GM19324 (cell line): ENCODE measurements at regions not wholly inside any gene's neighbourhood (a gene's known extent, or its start where the extent isn't known, plus 50 kb on each side); places are given as distances from the start of the nearest gene placed in this dataset.

Source experiments
- ATAC-seq: cut with Tn5 transposase; IDR thresholded peaks from one replicate; pipeline ENCODE4 v1.9.1; 2021; ENCODE audit warnings: mild to moderate bottlenecking, moderate library complexity; ENCODE audit not compliant: unreplicated experiment, low FRiP score

DNA sequence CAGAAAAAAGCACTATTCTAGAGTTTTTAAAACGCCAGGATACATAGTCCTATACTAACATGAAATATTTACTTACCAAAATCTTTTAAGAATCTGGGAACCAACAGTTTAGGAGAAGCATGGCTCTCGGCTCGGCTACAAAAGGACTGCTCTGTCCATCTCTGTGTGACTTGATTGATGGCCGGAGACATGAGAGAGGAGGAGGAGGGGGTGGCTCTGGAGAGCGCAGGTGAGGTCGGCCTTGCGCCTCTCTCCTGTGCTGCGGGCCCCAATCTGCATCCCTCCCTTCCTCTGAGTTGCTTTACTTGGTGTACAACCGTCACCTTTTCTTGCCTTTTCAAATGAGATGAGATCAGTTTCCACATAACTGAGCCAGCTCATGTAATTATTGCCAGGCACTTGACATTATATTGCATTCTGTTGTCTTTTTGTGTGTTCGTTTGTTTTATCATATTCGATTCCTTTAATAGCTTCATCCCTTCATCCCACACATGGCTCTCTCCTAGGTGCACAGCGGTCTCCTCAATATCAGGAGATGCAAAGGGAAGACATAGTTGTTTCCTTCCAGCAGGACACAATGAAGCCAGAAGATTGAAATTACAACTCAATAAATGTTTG is 87.8 kb upstream of the KLF6 start:
- no peak for ATAC-seq

DNA sequence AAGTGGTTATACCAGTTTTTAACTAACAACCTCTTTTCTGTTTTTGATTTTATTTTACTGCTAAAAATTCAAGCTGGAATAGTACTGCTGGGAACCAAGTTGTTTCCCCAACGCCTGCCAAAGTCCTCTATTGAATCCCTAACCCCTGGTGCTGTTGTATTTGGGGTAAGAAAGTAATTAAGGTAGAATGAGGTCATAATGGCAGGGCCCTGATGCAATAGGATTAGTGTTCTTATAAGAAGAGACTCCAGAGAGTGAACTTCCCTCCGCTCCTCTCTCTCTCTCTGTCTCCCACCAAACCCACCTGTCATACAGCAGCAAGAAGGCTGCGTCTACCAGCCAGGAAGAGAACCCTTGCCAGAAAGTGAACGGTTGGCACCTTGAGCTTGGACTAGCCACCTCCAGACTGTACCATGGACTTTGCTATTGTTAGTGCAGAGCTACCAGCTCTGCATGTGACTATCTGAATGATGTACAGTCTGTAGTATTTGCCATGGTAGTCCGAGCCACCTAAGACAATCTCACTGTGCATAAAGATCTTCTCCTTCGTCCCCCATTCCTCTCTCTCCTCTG is 86.5 kb upstream of the KLF6 start:
- ATAC-seq, result no peak

DNA sequence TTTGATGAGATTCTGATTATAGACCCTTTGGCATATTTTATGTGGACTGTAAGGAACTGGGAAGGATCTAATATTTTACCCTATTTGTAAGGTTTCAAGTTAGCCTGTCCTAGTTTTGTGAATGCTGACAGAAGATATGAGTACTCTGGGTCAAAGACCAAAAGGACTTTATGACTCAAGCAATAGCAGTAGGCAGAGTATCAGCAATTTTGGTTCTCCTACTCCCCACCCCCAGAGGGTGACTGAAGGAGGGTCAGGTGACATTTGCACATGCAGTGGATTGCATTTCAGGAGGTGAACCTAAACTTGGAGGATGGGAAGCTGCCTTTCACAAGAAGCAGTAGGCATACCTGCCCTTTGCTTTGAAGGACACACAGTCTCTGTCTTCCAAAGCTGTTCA is 84.0 kb upstream of the KLF6 start:
- ATAC-seq, result no peak

DNA sequence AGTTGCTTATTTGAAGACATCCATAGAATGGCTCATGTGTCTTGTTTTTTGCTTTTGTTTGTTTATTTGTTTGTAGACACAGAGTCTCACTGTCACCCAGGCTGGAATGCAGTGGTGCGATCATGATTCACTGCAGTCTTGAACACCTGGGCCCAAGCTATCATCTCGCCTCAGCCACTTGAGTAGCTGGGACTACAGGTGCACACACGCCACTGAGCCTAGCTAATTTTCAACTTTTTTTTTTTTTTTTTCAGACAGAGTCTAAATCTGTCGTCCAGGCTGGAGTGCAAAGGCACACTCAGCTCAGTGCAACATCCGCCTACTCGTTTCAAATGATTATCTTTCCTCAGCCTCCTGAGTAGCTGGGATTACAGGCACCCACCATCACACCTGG is 83.3 kb upstream of the KLF6 start:
- peak; percentile 57 for ATAC-seq

DNA sequence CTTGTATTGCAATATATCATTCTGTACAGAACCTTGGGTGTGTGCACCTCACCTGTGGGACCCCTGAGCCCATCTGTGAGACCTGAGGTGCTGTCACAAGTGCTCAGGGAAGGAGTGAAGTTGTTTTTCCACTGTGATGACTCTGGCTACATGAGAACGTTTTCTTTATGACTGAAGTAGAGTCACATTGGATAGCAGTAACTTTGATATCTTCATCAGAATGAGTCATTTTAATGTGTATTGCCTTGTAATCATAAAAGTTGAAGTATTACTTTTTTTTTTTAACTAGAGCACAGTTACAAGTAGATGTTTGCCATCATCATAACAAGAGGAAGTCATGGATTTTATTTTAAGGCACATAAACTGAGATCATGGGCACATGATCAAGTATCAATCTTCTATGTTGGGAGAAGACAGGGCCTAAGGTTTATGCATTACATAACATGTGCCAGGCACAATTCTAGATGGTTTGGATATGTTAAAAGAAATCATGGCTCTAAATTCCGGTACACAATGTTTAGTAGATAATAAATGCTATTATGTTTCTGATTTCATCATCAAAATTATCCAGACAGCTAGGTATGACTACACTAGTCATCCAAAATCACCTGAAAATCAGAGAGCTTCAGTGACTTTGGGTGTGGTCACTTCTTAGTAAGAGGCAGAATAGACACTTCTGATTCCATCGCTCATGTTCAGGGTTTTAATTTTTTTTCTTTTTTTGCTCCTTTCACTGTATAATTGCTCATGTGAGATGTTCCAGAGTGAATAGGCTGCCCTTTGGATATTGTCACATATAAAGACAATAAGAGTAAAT is 82.7 kb upstream of the KLF6 start:
- no peak for ATAC-seq

DNA sequence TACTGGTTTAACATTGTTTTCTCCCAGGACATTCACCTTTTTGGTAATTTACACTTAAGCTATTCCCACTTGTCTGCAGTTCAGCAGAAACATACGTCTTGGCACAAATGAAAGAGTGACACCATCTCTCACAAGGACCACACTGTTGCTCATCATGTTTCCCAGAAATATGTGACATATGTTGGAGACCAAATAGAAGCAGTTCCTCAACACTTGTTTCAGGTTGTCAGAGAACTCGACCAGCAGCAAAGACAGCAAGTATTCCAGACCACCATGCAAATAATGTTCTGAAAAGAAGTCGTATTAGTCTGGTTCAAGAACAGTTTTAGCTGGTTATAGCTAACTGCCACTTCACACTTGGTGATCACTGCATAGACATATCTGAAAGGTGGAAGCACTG is 81.3 kb upstream of the KLF6 start:
- no peak for ATAC-seq

DNA sequence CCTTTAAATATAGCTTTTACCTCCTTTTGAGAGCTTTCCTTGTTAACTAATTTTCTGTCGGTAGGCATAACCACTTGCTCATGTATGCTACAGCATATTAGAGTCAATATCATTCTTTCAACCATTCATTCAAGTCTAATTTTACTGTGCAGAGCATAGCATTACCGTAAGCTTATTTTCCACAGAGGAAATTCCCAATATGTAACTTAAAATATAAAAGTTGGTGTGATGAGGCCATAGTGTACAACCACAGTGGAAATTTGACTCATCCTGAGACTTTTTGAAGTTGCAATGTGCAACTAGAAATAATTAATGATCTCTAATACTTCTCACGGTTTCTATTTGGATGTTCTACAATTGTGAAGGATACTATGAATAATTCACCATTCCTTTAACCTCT is 80.6 kb upstream of the KLF6 start:
- ATAC-seq, result no peak

DNA sequence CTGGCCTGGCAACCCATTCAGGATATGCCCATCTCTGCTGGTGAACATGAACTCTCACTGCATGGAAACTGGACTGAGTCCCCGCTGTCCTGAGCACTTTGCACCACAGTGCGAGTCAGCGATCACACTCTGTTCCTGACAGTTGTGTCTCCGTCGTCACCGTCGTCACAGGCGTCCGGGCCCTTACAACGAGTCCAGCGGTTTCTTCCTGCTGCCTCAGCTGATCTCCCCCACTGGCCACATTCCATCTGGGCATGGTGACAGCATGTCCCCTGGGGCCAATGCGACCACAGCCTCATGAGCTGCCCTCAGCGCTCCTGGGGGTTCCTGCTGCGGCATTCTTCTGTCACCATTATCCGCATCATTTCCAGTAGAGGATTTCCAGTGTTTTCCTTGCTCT is 76.8 kb upstream of the KLF6 start:
- ATAC-seq, result no peak

DNA sequence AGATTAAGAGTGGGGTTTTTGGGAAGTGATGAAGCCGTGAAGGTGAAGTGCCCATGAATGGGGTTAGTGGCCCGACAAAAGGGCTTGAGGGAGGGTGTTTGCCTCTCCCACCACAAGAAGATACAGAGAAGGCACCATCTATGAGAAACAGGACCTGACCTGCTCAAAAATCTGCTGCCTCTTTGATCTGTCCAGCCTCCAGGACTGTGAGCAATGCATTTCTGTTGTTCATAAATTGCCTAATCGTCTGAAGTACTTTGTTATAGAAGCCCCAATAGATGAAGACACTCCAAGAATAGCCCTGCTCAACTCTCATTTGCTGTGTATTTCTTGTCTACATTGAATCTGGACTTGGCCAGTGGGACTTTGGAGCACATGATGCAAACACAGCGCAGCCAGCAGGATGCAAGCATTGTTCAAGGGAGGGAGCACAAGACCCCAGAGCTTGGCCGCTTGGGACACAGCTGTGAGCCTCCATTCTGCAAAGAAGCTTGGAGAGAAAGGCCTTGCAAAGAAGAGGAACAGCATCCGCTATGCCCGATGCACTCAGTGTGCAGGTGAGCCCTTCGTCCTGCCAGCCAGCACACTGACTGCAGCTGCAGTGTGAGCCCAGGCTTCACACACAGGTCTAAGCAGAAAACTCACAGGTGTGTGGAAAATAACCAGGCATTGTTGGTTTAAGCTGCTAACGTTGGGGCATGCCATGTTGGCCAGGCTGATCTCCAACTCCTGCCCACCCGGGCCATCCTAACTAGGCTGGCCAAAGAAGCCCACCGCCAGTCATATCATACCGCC is 73.2 kb upstream of the KLF6 start:
- ATAC-seq, result no peak

DNA sequence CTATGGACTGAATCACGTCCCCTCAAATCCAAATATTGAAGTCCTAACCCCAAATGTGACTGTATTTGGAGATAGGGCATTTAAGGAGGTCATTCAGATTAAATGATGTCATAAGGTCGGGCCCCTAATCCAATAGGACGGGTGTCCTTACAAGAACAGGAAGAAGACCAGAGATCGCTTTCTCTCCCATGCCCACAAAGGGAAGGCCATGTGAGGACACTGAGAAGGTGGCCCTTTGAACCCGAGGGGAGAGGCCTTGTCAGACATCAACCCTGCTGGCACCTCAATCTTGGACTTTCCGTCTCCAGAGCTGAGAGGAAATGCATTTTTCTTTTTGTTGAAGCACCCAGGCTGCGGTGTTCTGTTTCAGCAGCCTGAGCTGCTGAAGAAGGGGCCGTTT is 72.3 kb upstream of the KLF6 start:
- no peak for ATAC-seq

DNA sequence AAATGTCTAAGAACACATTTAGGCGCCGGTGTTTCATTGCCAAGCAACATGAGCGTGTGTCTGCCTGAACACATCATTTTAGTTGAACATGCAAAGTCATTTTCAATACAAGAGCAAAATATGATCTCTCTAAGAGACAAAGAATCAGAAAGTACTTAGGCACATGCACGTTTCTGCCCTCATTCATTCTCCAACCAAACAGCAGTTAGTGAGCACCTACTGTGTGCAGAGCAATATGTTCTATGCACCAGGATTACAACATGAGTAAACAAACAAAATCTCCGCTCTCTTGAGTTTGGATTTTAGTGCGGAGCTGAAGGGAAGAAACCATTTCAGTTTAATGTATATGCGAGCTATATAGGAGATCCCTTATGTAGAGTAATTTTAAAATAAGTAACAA is 71.6 kb upstream of the KLF6 start:
- no peak for ATAC-seq

DNA sequence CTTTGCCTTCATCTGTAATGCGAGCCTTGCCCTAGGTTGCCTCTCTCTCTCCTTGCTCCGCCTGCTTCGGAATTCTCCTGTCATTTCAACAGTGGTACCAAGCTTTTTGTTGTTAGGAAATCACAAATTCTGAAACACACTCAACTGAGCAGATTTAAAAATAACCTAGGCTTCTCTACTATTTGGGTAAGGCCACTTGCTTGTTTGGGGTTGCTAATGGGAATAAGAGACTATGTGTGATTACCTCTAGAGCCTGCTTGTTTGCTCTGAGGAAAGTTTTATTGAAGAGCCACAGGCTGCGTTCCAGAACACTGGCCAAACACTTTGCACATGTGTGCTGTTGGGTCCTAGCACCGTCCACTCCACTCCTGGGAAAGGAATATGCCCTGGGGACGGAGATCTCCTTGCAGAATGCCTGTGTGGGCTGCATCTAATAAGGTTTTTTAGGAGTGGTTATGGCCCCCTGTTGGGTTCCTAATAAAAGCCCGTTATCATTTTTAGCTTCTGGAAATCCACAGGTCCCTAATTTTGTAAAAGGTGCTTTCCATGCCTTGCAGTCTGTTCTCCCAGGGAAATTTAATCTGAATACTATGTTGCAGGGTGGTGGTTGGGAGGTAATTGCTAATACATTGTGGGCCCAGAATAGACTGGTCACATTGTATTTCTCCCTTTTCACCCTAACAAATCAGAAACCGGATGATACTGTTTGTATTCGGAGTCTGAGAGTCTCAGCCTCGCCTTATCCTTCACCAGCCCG is 68.7 kb upstream of the KLF6 start:
- no peak for ATAC-seq

DNA sequence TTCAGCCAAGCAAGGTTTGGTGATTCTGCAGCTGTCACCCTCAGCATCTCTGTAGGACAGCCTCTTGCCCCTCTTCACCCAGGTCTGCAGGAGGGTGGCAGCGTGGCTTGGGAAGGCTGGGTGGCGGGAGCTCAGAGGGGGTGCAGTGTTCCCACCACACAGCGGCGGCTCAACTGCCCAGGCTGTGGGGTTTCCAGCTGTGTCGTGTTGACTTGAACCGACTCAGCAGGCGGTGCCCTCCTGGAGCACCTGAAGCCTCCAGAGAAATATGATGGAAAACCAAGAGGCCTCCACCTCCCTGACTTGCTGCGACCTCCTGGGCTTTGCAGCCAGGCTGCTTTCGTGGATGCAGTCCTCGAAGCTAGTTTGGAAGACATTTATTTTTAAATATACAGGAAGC is 68.0 kb upstream of the KLF6 start:
- ATAC-seq, result no peak

DNA sequence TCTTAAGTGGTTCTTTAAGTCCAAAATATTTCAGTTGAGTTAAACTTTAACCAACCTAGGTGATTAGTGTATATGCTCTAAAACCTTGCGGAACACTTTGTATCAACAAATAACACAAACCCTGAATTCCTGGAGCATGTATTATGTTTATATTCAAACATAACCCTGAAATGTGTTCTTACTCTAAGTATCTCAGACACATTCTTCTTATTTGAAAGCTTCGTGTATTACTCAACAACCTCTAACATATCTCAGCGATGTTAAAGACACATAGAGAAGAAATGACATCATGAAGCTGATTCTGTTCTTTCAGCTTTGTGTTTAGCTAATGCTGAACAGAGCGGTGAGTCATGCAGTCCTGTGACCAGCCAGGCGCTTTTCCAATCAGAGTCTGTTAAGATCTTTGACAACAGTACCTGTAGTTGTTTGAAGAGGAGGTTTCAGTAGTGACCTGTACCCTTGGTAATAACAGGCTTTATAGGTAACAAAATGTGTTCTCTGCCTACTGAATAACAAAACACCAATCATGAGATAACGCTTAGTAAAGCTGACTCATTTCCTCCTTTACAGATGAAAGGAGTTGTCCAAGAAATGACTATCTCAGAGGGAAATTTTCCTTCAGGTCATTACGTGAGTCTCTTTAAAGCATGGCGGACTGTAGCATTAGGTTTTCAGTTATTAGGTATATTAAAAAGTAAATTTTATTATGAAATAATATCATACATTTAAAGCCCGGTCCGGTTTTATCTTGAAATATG is 67.3 kb upstream of the KLF6 start:
- peak; percentile 80 for ATAC-seq

DNA sequence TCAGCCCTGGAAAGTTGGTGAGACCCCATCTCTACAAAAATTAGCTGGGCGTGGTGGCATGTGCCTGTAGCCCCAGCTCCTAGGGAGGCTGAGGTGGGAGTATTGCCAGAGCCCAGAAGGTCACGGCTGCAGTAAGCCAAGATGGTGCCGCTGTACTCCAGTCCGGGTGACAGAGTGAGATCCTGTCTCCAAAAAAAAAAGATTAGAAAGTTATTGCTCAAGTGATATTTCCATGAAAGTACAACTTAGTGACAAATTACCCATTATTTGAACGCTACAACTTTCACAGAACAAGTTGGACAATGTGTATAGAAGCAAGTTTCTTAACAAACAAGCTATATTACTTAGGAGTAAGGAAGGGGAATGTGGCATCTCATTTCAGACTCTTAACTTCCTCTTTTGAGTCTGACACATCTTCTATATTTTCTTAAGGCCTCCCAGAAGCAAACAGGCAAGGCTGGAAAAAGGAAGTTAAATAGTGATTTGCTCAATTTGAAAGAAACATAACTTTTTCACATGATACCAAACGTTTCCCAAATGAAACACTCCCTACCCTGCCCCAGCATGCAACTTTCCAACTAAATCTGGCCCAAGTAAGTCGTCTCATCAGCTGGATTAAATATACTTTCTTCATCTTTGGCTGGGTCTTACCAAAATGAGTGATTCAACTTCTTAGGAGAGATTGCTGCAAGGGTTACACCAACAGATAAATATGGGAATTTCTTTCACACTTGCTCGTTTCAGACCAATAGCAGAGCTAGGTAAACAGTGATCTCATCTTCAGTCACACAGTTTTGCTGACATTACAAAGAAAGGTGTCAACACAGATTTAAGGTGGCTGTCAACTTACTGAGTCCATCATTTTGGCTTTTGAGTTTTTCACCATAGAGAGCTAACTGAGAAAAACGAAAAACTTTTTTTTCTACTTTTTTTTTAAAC is 66.3 kb upstream of the KLF6 start:
- no peak for ATAC-seq

DNA sequence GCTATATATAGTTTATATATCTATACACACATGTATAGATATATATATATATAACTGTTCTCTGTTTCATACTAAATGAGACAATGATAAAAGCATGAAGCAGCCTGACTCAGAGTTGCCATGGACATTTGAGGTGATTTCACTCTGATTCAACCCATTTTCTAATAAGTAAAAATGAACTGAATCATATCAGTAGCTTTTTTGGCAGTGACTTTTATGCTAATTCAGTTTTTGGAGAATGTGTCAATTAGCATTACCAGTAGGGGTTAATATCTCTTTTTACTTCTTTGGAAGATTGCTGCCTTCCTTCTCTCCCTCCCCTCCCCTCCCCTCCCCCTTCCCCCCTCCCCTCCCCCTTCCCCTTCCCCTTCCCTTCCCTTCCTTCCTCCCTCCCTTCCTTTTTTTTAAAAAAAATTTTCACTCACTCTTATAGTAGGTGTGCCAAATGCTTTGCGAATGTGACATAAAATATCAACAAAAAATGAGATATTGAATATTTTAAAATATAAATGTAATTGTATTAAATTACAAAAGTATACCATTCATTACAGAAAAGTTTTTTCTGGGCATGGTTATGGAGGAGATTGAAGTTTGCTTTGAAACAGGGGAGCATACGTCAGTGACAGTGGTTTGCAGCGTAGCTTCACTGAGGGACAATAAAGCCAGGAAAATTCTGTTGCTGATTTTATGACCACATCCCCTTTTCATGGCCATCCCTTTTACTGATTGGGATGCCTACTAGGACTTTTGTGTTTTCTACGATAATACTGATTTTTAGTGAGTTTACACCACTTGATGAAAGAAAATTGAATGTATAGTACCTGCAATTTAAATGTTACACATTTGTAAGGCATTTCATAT is 64.0 kb upstream of the KLF6 start:
- no peak for ATAC-seq

DNA sequence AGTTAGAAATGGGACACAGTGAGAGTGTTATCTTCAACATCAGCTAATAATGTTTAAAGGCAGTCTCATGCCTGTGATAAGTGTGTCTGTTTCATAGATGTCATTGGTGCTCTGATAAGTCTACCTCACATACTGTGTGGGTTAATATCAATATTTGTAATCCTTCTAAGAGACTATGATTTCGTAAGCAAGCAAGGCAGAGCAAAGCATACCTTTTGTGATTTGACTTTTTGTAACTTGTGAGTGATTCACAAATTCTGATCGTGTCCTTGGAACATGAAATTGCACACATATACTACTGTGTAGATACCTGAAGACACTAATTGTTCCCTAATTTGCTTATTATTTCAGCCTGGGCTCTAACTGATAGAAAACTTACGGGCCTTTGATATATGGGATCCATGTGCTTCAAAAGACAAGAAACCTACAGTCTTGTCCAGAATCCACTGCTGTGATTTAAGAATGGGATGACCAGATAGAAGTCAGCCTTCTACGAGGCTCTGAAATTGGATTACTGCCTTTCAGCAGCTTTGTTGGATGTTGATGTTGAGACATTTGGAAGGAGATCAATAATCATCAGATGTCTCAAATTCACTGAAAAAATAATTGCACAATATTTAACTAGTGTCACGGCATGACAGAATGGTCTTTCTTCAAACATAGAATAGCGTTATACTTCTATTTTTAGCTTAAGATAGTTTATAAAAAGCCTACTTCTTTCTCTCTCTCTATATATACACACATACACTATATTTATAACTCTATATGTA is 63.2 kb upstream of the KLF6 start:
- ATAC-seq, result no peak
